Common myeloid progenitor, CD34-positive (primary cell): ENCODE measurements at regions not wholly inside any gene's neighbourhood (a gene's known extent, or its start where the extent isn't known, plus 50 kb on each side); places are given as distances from the start of the nearest gene placed in this dataset.

Experiments used
- CTCF ChIA-PET: fragments of 350-600 bp; sonication (Branson Sonifier 250); formaldehyde crosslinking; loops from one replicate; lab custom pipeline; 2021; ENCODE audit warnings: antibody characterized with exemption; lab: Charles Lee
- POLR2A ChIA-PET: fragments of 350-600 bp; sonication (Branson Sonifier 250); formaldehyde crosslinking; loops from one replicate; lab custom pipeline; 2021; ENCODE audit warnings: antibody characterized with exemption; lab: Charles Lee
- DNase-seq, 3 donors: peaks; one replicate each; pipeline versions ENCODE4 v3.0.0 to v3.0.0-alpha.2; 2013
- H3K27ac ChIP-seq, 2 experiments: 1 replicate in 1 of 2; 2 replicates in 1 of 2; pipeline ENCODE4 v1.7.0; 2013; ENCODE audit warnings: inconsistent platforms in 2 of 2, low read length in 2 of 2, mild to moderate bottlenecking in 2 of 2, low read depth in 1 of 2, moderate library complexity in 1 of 2; ENCODE audit not compliant: severe bottlenecking in 2 of 2, insufficient read depth in 1 of 2, poor library complexity in 1 of 2
- H3K27me3 ChIP-seq, 5 experiments: replicated peaks in 2 of 5; 1 replicate in 3 of 5; 2 replicates in 2 of 5; pipeline versions ENCODE4 v1.6.1 to v1.7.0; 2013; ENCODE audit warnings: low read length in 4 of 5, mild to moderate bottlenecking in 2 of 5, moderate library complexity in 2 of 5, inconsistent platforms in 1 of 5; ENCODE audit not compliant: insufficient read depth in 5 of 5, control insufficient read depth in 4 of 5
- H3K36me3 ChIP-seq, 4 experiments: 1 replicate in 2 of 4; 2 replicates in 2 of 4; pipeline versions ENCODE4 v1.6.1 to v1.7.0; 2013; ENCODE audit warnings: low read length in 3 of 4, control low read depth in 1 of 4, mild to moderate bottlenecking in 1 of 4; ENCODE audit not compliant: control insufficient read depth in 4 of 4, insufficient read depth in 4 of 4
- H3K4me1 ChIP-seq, 4 experiments: 1 replicate in 3 of 4; 2 replicates in 1 of 4; pipeline versions ENCODE4 v1.6.1 to v1.7.1; 2013; ENCODE audit warnings: low read length in 3 of 4, mild to moderate bottlenecking in 3 of 4, control low read depth in 1 of 4, inconsistent platforms in 1 of 4, moderate library complexity in 1 of 4; ENCODE audit not compliant: control insufficient read depth in 4 of 4, insufficient read depth in 4 of 4; ENCODE audit errors: control extremely low read depth in 1 of 4
- H3K4me3 ChIP-seq, 7 experiments: 1 replicate in 4 of 7; 2 replicates in 3 of 7; pipeline versions ENCODE4 v1.5.1 to v1.7.0; 2013; ENCODE audit warnings: mild to moderate bottlenecking in 7 of 7, low read length in 6 of 7, moderate library complexity in 6 of 7, inconsistent platforms in 2 of 7, low read depth in 2 of 7, control low read depth in 1 of 7; ENCODE audit not compliant: insufficient read depth in 4 of 7, control insufficient read depth in 1 of 7; ENCODE audit errors: extremely low read depth in 1 of 7
- H3K9me3 ChIP-seq, 5 experiments: 1 replicate in 4 of 5; 2 replicates in 1 of 5; pipeline versions ENCODE4 v1.6.1 to v1.7.1; 2013; ENCODE audit warnings: low read length in 4 of 5, mild to moderate bottlenecking in 2 of 5, inconsistent platforms in 1 of 5, low read depth in 1 of 5, moderate library complexity in 1 of 5; ENCODE audit not compliant: control insufficient read depth in 4 of 5, insufficient read depth in 2 of 5; ENCODE audit errors: control extremely low read depth in 1 of 5
- WGBS: methylation state at CpG from one replicate; pipeline ENCODE4 v1.1.5; 2013; ENCODE audit not compliant: insufficient coverage; 5-methylcytosine and 5-hydroxymethylcytosine counted together

GRCh38 chr7:85875398-85875797, 688.5 kb upstream of the SEMA3D start:
- DNase-seq, result no peak
- no peaks in the 10 kb centered on the region for H3K9me3 ChIP-seq
- H3K4me3 ChIP-seq, result no peak overlapping the region
- ChIA-PET POLR2A (no interaction called here), CTCF (interaction anchor here (1.0 kb wide), 1 partner anchor 14 kb away, joined by 3 read pairs; no protein-coding TSS in a partner anchor)
- H3K27me3 ChIP-seq, result no peaks in the 10 kb centered on the region
- no peak overlapping the region for H3K27ac ChIP-seq
- peaks cover 0 to 5% (median 0%) of the 10 kb centered on the region in 4 experiments for H3K4me1 ChIP-seq
- no peaks in the 10 kb centered on the region for H3K36me3 ChIP-seq
- WGBS, result no CpG with 5 or more reads among the region's 1 CpG

GRCh38 chr7:85866540-85866939, 679.7 kb upstream of the SEMA3D start:
- POLR2A ChIA-PET, result no interaction called here
- H3K27me3 ChIP-seq, result no peaks in the 10 kb centered on the region
- no peaks in the 10 kb centered on the region for H3K9me3 ChIP-seq
- no peak overlapping the region for H3K4me3 ChIP-seq
- CTCF ChIA-PET, result no interaction called here
- DNase-seq, result no peak
- no peak overlapping the region for H3K27ac ChIP-seq
- no peaks in the 10 kb centered on the region for H3K36me3 ChIP-seq
- WGBS, result 92% methylated on average over 4 of the region's 4 CpGs
- no peaks in the 10 kb centered on the region for H3K4me1 ChIP-seq

GRCh38 chr7:85851571-85852193, 664.8 kb upstream of the SEMA3D start:
- H3K27ac ChIP-seq, result no peak overlapping the region
- H3K36me3 ChIP-seq, result no peaks in the 10 kb centered on the region
- ChIA-PET CTCF (interaction anchor here (0.6 to 1.0 kb wide), 3 partner anchors 59 to 810 kb away, joined by 3 read pairs; no protein-coding TSS in a partner anchor), POLR2A (no interaction called here)
- no CpG with 5 or more reads among the region's 6 CpGs for WGBS
- H3K27me3 ChIP-seq, result no peaks in the 10 kb centered on the region
- H3K4me3 ChIP-seq, result no peak overlapping the region
- peak; percentile 32 to 70 (median 69) for DNase-seq
- H3K9me3 ChIP-seq, result no peaks in the 10 kb centered on the region
- no peaks in the 10 kb centered on the region for H3K4me1 ChIP-seq

- ChIA-PET POLR2A (no interaction called here), CTCF (interaction anchor here (0.7 to 1.2 kb wide), 4 partner anchors 14 to 823 kb away, joined by 3 to 4 read pairs (median 3); no protein-coding TSS in a partner anchor)
- 100% methylated on average over 1 of the region's 1 CpG for WGBS
Observed at GRCh38 chr7:85850381-85850780, 663.5 kb upstream of the SEMA3D start.

GRCh38 chr7:85840554-85840953, 653.7 kb upstream of the SEMA3D start:
- CTCF ChIA-PET, result no interaction called here
- no peaks in the 10 kb centered on the region for H3K4me1 ChIP-seq
- POLR2A ChIA-PET, result no interaction called here
- H3K27me3 ChIP-seq, result no peaks in the 10 kb centered on the region
- no peaks in the 10 kb centered on the region for H3K9me3 ChIP-seq
- DNase-seq, result peak in 1 of 3 donors; percentile 2
- H3K27ac ChIP-seq, result no peak overlapping the region
- H3K4me3 ChIP-seq, result no peak overlapping the region
- WGBS, result 98% methylated on average over 6 of the region's 6 CpGs
- no peaks in the 10 kb centered on the region for H3K36me3 ChIP-seq

More at GRCh38 chr7:85850381-85850780, 663.5 kb upstream of the SEMA3D start:
- H3K27me3 ChIP-seq, result no peaks in the 10 kb centered on the region
- H3K4me1 ChIP-seq, result no peaks in the 10 kb centered on the region
- H3K9me3 ChIP-seq, result no peaks in the 10 kb centered on the region
- H3K36me3 ChIP-seq, result no peaks in the 10 kb centered on the region
- DNase-seq, result no peak
- H3K27ac ChIP-seq, result no peak overlapping the region
- H3K4me3 ChIP-seq, result no peak overlapping the region

GRCh38 chr7:85833066-85833465, 646.2 kb upstream of the SEMA3D start:
- ChIA-PET CTCF (interaction anchor here (1.4 kb wide), 1 partner anchor 802 kb away, joined by 3 read pairs; no protein-coding TSS in a partner anchor), POLR2A (no interaction called here)
- H3K4me3 ChIP-seq, result no peak overlapping the region
- no peaks in the 10 kb centered on the region for H3K9me3 ChIP-seq
- 100% methylated on average over 1 of the region's 3 CpGs for WGBS
- H3K27me3 ChIP-seq, result no peaks in the 10 kb centered on the region
- no peak for DNase-seq
- H3K4me1 ChIP-seq, result no peaks in the 10 kb centered on the region
- no peaks in the 10 kb centered on the region for H3K36me3 ChIP-seq
- no peak overlapping the region for H3K27ac ChIP-seq

- H3K4me1 ChIP-seq, result no peaks in the 10 kb centered on the region
- H3K27me3 ChIP-seq, result no peaks in the 10 kb centered on the region
- H3K9me3 ChIP-seq, result no peaks in the 10 kb centered on the region
- no CpG with 5 or more reads among the region's 1 CpG for WGBS
- ChIA-PET CTCF (interaction anchor here (1.2 to 4.3 kb wide), 3 partner anchors 96 to 801 kb away, joined by 4 to 35 read pairs (median 12); no protein-coding TSS in a partner anchor), POLR2A (no interaction called here)
- H3K36me3 ChIP-seq, result no peaks in the 10 kb centered on the region
- DNase-seq, result no peak
- H3K4me3 ChIP-seq, result no peak overlapping the region
- no peak overlapping the region for H3K27ac ChIP-seq
Observed at GRCh38 chr7:85830982-85831381, 644.1 kb upstream of the SEMA3D start.
